Stimulated activated CD8-positive, alpha-beta memory T cell treated with anti-CD3 and anti-CD28 coated beads, Interleukin-4, amount 100 ng/mL, for 4 hours (primary cell): ENCODE measurements at regions not wholly inside any gene's neighbourhood (a gene's known extent, or its start where the extent isn't known, plus 50 kb on each side); places are given as distances from the start of the nearest gene placed in this dataset.

Experiments used
- DNase-seq, 2 donors: peaks; one replicate each; pipeline ENCODE4 v3.0.0-alpha.2; 2020; ENCODE audit warnings: low read depth in 2 of 2, low spot score in 1 of 2

- no peak for DNase-seq
These were observed 90.2 kb downstream of the KCTD12 start for GRCh38 chr13:76795701-76796695.

DNA sequence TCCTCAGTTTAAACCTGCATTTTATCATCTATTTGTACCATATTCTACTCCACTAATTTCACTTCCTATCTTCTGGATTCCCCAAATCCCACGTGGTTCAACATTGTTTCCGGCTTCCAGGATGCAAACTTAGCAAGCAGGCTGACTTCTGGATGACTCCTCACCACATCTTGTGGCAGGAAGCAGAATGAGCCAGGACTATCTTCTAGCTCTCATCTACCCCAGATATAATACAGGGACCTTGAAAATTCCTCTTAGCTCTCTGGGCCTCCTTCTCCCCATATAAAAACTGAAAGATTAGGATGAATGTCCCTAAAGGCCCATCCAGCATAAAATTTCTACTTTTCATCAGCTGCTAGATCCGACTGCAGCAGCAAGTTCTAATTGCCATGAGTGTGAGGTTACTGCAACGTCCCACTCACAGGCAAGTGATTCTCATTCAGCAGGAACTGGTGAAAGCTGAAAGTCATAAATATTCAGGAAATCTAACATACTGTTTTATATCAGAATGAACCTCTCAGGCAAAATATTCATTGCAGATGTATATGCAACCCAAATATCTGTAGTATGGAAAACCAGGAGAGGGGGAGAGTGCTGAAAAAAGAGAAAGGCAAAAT, 93.4 kb downstream of the KCTD12 start:
- no peak for DNase-seq

DNA sequence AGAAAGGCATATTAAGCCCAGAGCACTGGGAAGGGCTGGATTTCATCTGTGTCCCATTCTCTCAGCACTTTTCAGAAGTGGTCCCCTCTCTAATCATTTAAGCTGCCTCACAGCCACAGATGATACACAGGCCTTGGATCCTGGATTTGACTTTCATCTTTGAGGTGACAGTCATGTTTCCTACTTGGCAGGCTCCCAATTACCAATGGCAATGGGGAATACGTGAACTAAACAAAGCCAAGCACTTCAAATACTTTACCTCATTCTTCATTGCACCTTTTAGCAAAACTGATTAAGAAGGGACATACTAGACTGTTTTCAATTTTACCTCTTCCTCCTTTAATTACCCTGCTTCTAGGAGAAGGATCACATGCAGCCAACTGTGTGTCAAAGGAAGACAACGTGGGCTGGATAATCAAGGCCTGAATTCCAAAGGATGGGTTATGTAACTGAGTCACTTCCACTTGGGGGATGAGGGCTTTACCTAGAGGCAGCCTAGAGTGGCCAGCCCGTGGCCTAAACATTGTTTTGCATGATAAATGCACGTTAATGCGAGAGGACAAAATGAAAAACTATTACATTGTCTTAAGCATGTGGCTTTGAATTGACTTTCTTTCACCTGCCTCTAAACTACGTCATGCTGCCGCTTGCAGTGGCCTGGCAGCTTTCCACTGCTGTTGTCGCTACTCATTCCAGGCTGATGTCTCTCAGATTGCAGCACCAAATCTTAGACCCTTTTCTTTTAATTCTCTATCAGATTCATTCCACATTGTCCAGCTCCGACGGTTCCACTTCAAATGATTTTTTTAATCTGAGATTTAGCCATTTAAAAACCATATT, 95.0 kb downstream of the KCTD12 start:
- no peak for DNase-seq

GRCh38 chr13:76790526-76790925, 95.7 kb downstream of the KCTD12 start:
- DNase-seq = no peak

DNA sequence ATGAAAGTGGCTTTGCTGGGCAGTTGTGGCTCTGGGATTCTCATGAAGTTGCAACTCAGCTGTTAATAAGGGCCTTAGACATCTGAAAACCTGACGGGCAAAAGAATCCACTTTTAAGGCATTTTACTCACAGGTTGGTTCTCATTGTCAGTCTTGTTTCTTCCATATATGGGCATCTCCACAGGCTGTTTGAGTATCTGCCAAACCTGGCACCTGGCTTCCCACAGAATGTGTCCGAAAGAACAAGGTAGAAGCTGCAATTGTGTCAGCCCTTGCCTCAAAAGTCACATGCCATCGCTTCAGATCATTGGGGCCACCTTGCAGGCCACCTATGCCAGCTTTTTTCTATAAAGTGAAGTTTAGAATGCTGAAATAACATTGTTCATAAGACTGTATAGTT, 102.4 kb downstream of the KCTD12 start:
- no peak for DNase-seq

DNA sequence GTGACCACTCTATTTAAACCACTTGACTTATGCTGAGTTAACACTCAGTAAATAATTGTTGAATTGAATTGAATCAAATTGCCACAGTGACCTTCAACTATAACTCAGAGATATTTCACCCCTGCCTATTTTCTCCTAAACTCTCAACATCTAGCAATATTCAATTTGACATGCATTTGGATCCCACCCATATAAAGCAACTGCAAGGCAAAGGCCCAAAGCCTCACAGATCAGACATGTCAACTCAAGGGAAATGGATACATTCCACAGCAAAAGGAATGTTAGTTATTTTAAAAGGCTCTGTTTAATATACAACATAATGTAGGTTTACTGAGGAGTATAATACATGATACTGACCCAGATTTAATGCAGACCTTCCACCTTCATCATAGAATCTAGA, 107.4 kb downstream of the KCTD12 start:
- DNase-seq = no peak

DNA sequence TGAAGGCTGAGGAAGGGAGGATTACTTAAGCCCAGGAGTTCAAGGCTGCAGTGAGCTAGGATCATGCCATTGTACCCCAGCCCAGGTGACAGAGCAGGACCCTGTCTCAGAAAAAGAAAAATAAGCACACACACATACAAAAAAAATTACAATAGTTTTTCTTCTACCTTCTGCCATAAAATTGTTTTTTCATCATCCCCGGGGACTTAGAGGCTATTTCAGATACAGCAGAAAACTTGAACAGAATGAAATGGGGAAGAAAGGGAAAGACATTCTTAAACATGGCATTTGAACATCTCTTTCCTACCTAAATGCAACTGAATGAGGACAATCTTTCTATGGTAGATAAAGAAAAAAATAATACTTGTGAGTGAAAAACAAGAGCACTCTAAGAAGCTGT, 109.1 kb downstream of the KCTD12 start:
- DNase-seq = no peak

DNA sequence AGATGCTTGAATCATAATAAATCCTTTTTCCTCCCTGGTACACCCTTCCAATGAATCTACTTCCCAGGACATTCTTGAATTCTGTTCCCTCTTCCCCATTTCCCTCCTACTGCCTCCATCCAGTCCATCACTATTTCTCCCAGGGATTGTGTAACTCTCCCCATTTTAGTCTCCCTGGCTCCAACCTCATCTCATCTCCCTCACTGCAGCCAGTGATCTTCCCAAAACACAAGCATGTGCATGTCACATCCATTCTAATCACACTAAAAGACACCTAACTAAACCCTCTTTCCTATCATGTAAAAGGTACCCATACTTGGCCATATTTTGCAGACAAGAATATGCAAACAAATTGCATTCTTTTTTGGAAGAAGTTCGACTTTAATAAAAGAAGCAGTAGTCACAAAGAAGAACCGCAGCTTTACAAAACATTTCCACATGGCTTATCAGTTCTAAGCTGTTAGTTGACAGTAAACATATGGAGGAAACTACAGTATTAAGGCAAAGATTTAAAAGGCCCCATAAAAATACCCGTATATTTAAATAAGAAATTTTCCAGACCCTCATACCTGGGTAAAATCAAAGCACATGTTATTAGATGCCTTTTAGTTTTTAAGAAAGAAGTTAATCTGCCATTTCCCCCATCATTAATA, 111.0 kb downstream of the KCTD12 start:
- DNase-seq = no peak

- no peak for DNase-seq
These were observed 112.6 kb downstream of the KCTD12 start for GRCh38 chr13:76773448-76774094.

DNA sequence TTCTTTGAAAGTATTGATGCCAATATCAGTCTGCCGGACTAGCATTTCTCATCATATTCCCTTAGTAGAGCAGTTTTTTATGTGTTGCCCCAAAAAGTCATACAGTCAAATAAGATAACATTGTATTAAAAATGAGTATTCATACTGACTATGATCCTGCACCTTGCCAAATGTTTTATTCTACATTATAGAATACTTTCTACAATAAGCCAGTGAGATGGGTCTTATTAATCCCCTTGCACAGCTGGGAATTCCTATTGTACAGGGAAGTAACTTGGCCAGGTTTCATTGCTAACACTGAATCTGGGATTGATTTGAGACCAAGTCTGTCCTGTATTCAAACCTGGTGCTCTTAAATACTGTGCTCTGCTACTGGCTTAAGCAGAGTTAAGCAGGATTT, 114.0 kb downstream of the KCTD12 start:
- DNase-seq = no peak

GRCh38 chr13:76769271-76769791, 116.9 kb downstream of the KCTD12 start:
- DNase-seq = no peak

DNA sequence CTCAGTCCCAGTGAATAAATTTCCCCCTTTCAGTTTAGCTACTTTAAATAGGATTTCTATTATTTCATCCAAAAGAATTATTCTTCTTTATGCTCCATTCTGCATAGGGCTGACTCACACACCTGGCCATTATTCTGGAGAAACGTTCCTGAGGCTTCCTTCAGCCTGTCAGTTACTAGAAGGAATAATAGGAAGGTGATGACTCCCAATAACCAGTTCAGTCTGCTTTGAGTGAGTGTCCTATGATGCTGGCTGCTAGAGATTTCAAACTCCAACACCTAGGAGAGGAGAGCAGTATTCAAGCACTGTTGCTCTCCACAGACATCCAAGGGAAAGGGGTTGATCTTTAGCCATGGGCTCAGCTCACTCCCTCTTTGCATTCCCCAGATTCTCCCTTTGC, 117.8 kb downstream of the KCTD12 start:
- DNase-seq = no peak

GRCh38 chr13:76764916-76765315, 121.3 kb downstream of the KCTD12 start:
- DNase-seq = no peak

GRCh38 chr13:76764429-76764828, 121.8 kb downstream of the KCTD12 start:
- DNase-seq = no peak

- no peak for DNase-seq
These were observed 123.5 kb downstream of the KCTD12 start for GRCh38 chr13:76762721-76763120.

GRCh38 chr13:76759877-76760276, 126.3 kb downstream of the KCTD12 start:
- no peak for DNase-seq

GRCh38 chr13:76758738-76759137, 127.5 kb downstream of the KCTD12 start:
- DNase-seq = no peak

GRCh38 chr13:76758257-76758656, 127.9 kb downstream of the KCTD12 start:
- DNase-seq = no peak

- no peak for DNase-seq
These were observed 129.8 kb downstream of the KCTD12 start for GRCh38 chr13:76756451-76756850.

DNA sequence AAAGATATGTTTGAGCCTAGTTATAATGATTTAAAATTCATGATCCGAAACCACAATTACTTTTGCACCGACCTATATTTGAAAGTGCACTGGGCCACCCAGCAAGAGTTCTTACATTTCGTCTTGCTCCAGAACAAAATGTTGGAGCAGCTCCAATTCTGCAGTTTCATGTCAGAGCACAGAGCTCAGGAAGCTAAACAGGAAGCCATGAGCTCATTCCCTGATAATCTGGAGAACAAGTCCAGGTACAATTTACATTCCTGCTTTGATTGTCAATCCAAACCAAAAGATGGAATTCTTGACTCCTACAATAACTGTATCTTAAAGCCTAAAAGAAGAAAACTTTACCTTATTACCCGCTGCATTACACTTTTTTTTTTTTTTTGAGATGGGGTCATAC, 131.8 kb downstream of the KCTD12 start:
- DNase-seq = no peak
